ENCODE measurements at regions not wholly inside any gene's neighbourhood (a gene's known extent, or its start where the extent isn't known, plus 50 kb on each side); places are given as distances from the start of the nearest gene placed in this dataset.
A peak's percentile ranks its signal among the peaks of the same experiment; 100 is the strongest.

DNA sequence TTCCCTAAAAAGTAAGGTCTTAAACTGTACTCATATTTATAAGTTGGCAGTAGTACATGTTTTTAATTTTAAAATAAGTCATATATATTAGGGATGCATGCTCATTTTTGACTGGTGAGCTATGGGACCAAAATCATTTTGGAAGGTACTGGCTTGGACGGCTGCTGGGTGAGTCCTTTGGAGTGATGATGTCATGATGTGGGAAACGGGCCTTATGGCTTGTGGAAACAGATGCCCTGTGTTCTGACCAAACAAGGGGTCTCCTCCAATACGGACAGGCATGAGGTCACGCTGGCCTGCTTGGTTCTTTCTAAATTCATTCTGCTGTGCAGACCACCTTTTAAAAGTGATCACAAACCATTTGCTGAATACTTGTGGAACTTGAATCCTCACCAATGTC, 109.2 kb upstream of the MGAT5 start:
- peaks cover 0 to 82% of the 10 kb centered on the region in 2 experiments; a peak in 2 of 4 replicates for H3K79me2 ChIP-seq (ENCODE audit: control insufficient read depth in 1 of 2, insufficient read depth in 2 of 2, low read length in 2 of 2)
- no peak overlapping the region for H2BK12ac ChIP-seq (ENCODE audit: low read depth, low read length)
- no peak overlapping the region for H4K8ac ChIP-seq (ENCODE audit: extremely low read depth, insufficient read depth, low read length)
- no peak overlapping the region for H3K23ac ChIP-seq (ENCODE audit: insufficient read length)
- ChIA-PET CTCF (ENCODE audit: partially characterized antibody) (interaction anchor here (0.5 to 1.5 kb wide), 4 partner anchors 11 to 117 kb away, joined by 3 to 4 read pairs (median 4); no protein-coding TSS in a partner anchor), POLR2A (ENCODE audit: partially characterized antibody) (interaction anchor here (1.2 to 1.3 kb wide), 2 partner anchors 12 to 16 kb away, joined by 3 to 5 read pairs; no protein-coding TSS in a partner anchor)
- DNase-seq (ENCODE audit: low read depth in 1 of 2, low spot score in 2 of 2) (no peak), FAIRE-seq (no peak)
- H3K36me3 ChIP-seq (ENCODE audit: control insufficient read depth in 2 of 4, insufficient read depth in 4 of 4, low read length in 3 of 4) = no peaks in the 10 kb centered on the region
- H3K27ac ChIP-seq (ENCODE audit: low read depth, low read length) = no peak overlapping the region
- no peak overlapping the region for H4K5ac ChIP-seq (ENCODE audit: insufficient read length, low read depth, low read length)
- H3K4me3 ChIP-seq (ENCODE audit: extremely low read depth in 1 of 4, insufficient read depth in 2 of 4, low read depth in 3 of 4, low read length in 4 of 4) = no peak overlapping the region
- no peak overlapping the region for H3K18ac ChIP-seq (ENCODE audit: extremely low read depth, low read length)
- no peaks in the 10 kb centered on the region; the same call in 1 of the 2 replicates for H3K23me2 ChIP-seq (ENCODE audit: low read depth, low read length)
- no peak overlapping the region for H4K91ac ChIP-seq (replicated peaks; ENCODE audit: insufficient read length, low read length)
- H3K79me1 ChIP-seq (ENCODE audit: low read depth, low read length) = peaks cover 18% of the 10 kb centered on the region; the same call in 1 of the 2 replicates
- H2AFZ ChIP-seq (ENCODE audit: low read length) = no peak overlapping the region
- no peak overlapping the region for H2BK120ac ChIP-seq (replicated peaks; ENCODE audit: low read depth, low read length)
- no peak overlapping the region for H3K4me2 ChIP-seq (ENCODE audit: insufficient read depth in 1 of 2, low read depth in 2 of 2, low read length in 2 of 2)
- H3K9me3 ChIP-seq (ENCODE audit: insufficient read depth in 2 of 2, low read depth in 1 of 2, low read length in 1 of 2) = no peaks in the 10 kb centered on the region
- H3K27me3 ChIP-seq (replicated peaks in 1 of 4; ENCODE audit: control insufficient read depth in 3 of 4, extremely low read depth in 1 of 4, insufficient read depth in 3 of 4, low read length in 3 of 4) = no peaks in the 10 kb centered on the region
- peaks cover 2 to 5% of the 10 kb centered on the region in 2 experiments for H4K20me1 ChIP-seq (replicated peaks in 1 of 2; ENCODE audit: control insufficient read depth in 1 of 2, insufficient read depth in 2 of 2, low read length in 2 of 2)
- peak overlapping the region; percentile 27; the same call in 1 of the 2 replicates for H2BK5ac ChIP-seq (ENCODE audit: low read depth, low read length)
- H3K56ac ChIP-seq (replicated peaks; ENCODE audit: insufficient read length, low read depth, low read length) = no peak overlapping the region
- H3K4ac ChIP-seq (replicated peaks; ENCODE audit: insufficient read length, low read depth, low read length) = no peak overlapping the region
- H3K14ac ChIP-seq (ENCODE audit: insufficient read length) = no peak overlapping the region
- H2BK20ac ChIP-seq (ENCODE audit: low read length) = 0 out of 2 replicates have a peak overlapping the region, but pooled peaks have one; percentile 75
- no peak overlapping the region for H2AK5ac ChIP-seq (ENCODE audit: low read depth, low read length)
- peaks cover 4 to 25% (median 20%) of the 10 kb centered on the region in 4 experiments for H3K4me1 ChIP-seq (replicated peaks in 1 of 4; ENCODE audit: control insufficient read depth in 3 of 4, insufficient read depth in 4 of 4, low read length in 3 of 4)
- H2BK15ac ChIP-seq (ENCODE audit: low read length) = no peak overlapping the region
- WGBS, 2 experiments (ENCODE audit: extremely low coverage in 1 of 2, insufficient coverage in 1 of 2, insufficient read length in 1 of 2, insufficient replicate concordance in 2 of 2, low coverage in 1 of 2, low lambda C conversion rate in 2 of 2, missing lambda C conversion rate in 1 of 2) = 90% methylated on average over 4 of the region's 4 CpGs; no CpG with 5 or more reads in 1 of the 2 experiments
- no peak overlapping the region for H3K9ac ChIP-seq (replicated peaks in 1 of 4; ENCODE audit: extremely low read depth in 1 of 4, low read depth in 3 of 4, low read length in 3 of 4)
- TF ChIP-seq EGR1 (IDR thresholded peaks at IDR 0.05; ENCODE audit: borderline replicate concordance, low read depth, low read length) (no peak), KDM1A (IDR thresholded peaks at IDR 0.05; ENCODE audit: borderline replicate concordance, low read length) (no peak)

Measured in H1 (cell line).